HepG2 (cell line): ENCODE measurements at regions not wholly inside any gene's neighbourhood (a gene's known extent, or its start where the extent isn't known, plus 50 kb on each side); places are given as distances from the start of the nearest gene placed in this dataset.

ENCODE experiments used
- ATAC-seq: fragments of 200-7000 bp; cut with Tn5 transposase; 3 replicates; pipeline ENCODE4 v1.9.1; 2020; ENCODE audit warnings: mild to moderate bottlenecking, moderate library complexity
- BruUV-seq: library from RNA; stranded (reverse); fragments of 400-500 nt; replicated peaks from 2 replicates; lab custom pipeline; 2021; lab: Mats Ljungman, UMichigan
- CTCF ChIA-PET: fragments of 300-600 bp; formaldehyde crosslinking; extraction: SDS; loops from one replicate; lab custom pipeline; 2021; ENCODE audit warnings: low total read pairs, inconsistent platforms, low intra/inter-chr PET ratio; lab: Yijun Ruan, JAX
- POLR2A ChIA-PET: fragments of 350-600 bp; sonication (Branson Sonifier 250); formaldehyde crosslinking; loops from one replicate; lab custom pipeline; 2020; ENCODE audit warnings: antibody characterized with exemption, inconsistent platforms; lab: Yijun Ruan, JAX
- DNase-seq: peaks from one replicate; pipeline ENCODE4 v3.0.0-alpha.2; 2015; ENCODE audit warnings: low spot score
- FAIRE-seq: peaks from 3 replicates; lab custom pipeline; 2011; peaks lifted over from hg19 to GRCh38; lab: Jason Lieb, UNC
- H2AFZ ChIP-seq: one replicate; pipeline ENCODE4 v1.6.1; 2011; ENCODE audit warnings: low read length, inconsistent platforms
- H3K27ac ChIP-seq: fragments of 300-600 bp; 3 replicates; pipeline ENCODE4 v1.8.0; 2011; ENCODE audit warnings: mixed run types, mild to moderate bottlenecking, mixed read lengths, low read length, inconsistent platforms; ENCODE audit not compliant: insufficient read depth; ENCODE audit errors: extremely low read length
- H3K27me3 ChIP-seq, 2 experiments: fragments of 200-600 bp in 1 of 2; 2 replicates in 1 of 2; 3 replicates in 1 of 2; pipeline versions ENCODE4 v1.6.0 to v1.8.0; 2011; ENCODE audit warnings: low read length in 2 of 2, mild to moderate bottlenecking in 2 of 2, moderate library complexity in 2 of 2, inconsistent platforms in 1 of 2; ENCODE audit not compliant: insufficient read depth in 2 of 2, control insufficient read depth in 1 of 2
- H3K36me3 ChIP-seq, 2 experiments: fragments of 200-600 bp in 1 of 2; replicated peaks in 1 of 2; 2 replicates in 1 of 2; 3 replicates in 1 of 2; pipeline versions ENCODE4 v1.5.1 to v1.8.0; 2011; ENCODE audit warnings: low read length in 2 of 2, inconsistent platforms in 1 of 2; ENCODE audit not compliant: insufficient read depth in 2 of 2, control insufficient read depth in 1 of 2
- H3K4me1 ChIP-seq: 2 replicates; pipeline ENCODE4 v1.5.1; 2012; ENCODE audit warnings: low read length, inconsistent platforms; ENCODE audit not compliant: insufficient read depth
- H3K4me2 ChIP-seq: 2 replicates; pipeline ENCODE4 v1.6.0; 2011; ENCODE audit warnings: low read depth, low read length, inconsistent platforms
- H3K4me3 ChIP-seq, 3 experiments: fragments of 200-600 bp in 1 of 3; sonication (generic), shearing (Covaris generic) in 1 of 3; replicated peaks in 1 of 3; 2 replicates each; pipeline ENCODE4 v1.5.1; 2011 to 2016; ENCODE audit warnings: low read length in 3 of 3, inconsistent platforms in 2 of 3, low read depth in 2 of 3, mild to moderate bottlenecking in 2 of 3, control low read depth in 1 of 3, mixed read lengths in 1 of 3; ENCODE audit not compliant: insufficient read depth in 1 of 3
- H3K79me2 ChIP-seq: one replicate; pipeline ENCODE4 v1.6.1; 2011; ENCODE audit warnings: low read length, inconsistent platforms; ENCODE audit not compliant: insufficient read depth
- H3K9ac ChIP-seq: 2 replicates; pipeline ENCODE4 v1.6.0; 2011; ENCODE audit warnings: mild to moderate bottlenecking, low read depth, low read length, inconsistent platforms; ENCODE audit not compliant: insufficient read depth
- H3K9me3 ChIP-seq: 2 replicates; pipeline ENCODE4 v1.5.1; 2012; ENCODE audit warnings: mild to moderate bottlenecking, low read length
- H4K20me1 ChIP-seq: 2 replicates; pipeline ENCODE4 v1.6.0; 2011; ENCODE audit warnings: inconsistent platforms, mild to moderate bottlenecking, low read length, moderate library complexity; ENCODE audit not compliant: insufficient read depth
- ATM ChIP-seq: fragments of 450-650 bp; IDR thresholded peaks from 2 replicates; pipeline ENCODE4 v1.7.1; 2017; ENCODE audit warnings: mild to moderate bottlenecking, borderline replicate concordance
- GATA4 ChIP-seq: sonication (generic); IDR thresholded peaks from 2 replicates; pipeline ENCODE4 v1.6.1; 2016; ENCODE audit warnings: antibody characterized with exemption, low read depth, borderline replicate concordance
- GATAD1 ChIP-seq: IDR thresholded peaks from 2 replicates; pipeline ENCODE4 v1.6.1; 2016; ENCODE audit warnings: missing genetic modification reagents, missing compliant biosample characterization
- NFRKB ChIP-seq: fragments of 450-650 bp; IDR thresholded peaks from 2 replicates; pipeline ENCODE4 v1.6.1; 2017
- PLRG1 ChIP-seq: fragments of 450-650 bp; conservative IDR thresholded peaks from 2 replicates; pipeline ENCODE4 v1.6.1; 2016
- TBX3 ChIP-seq: fragments of 450-650 bp; IDR thresholded peaks from 2 replicates; pipeline ENCODE4 v1.6.1; 2017; ENCODE audit warnings: antibody characterized with exemption, mild to moderate bottlenecking, inconsistent platforms, borderline replicate concordance
- TEAD3 ChIP-seq: optimal IDR thresholded peaks from 2 replicates; pipeline ENCODE3; 2016; ENCODE audit warnings: borderline replicate concordance
- THAP9 ChIP-seq: sonication (generic); formaldehyde crosslinking; IDR thresholded peaks from 2 replicates; pipeline ENCODE4; 2020; ENCODE audit warnings: missing genetic modification reagents, mild to moderate bottlenecking, borderline replicate concordance
- THYN1 ChIP-seq: sonication (generic); formaldehyde crosslinking; IDR thresholded peaks from 2 replicates; pipeline ENCODE4 v1.8.1; 2023; ENCODE audit warnings: low read depth, mild to moderate bottlenecking, moderate library complexity, missing genetic modification reagents, borderline replicate concordance
- TOE1 ChIP-seq: sonication (generic); formaldehyde crosslinking; IDR thresholded peaks from 2 replicates; pipeline ENCODE4 v1.4.0; 2020; ENCODE audit warnings: mild to moderate bottlenecking, missing genetic modification reagents
- ZEB1 ChIP-seq: IDR thresholded peaks from 2 replicates; pipeline ENCODE4 v1.6.1; 2012; ENCODE audit warnings: mild to moderate bottlenecking, low read depth, inconsistent platforms; ENCODE audit not compliant: insufficient replicate concordance
- ZMAT3 ChIP-seq: sonication (generic); formaldehyde crosslinking; conservative IDR thresholded peaks from 2 replicates; pipeline ENCODE4 v1.7.0; 2021; ENCODE audit warnings: missing genetic modification reagents
- ZMYM4 ChIP-seq: sonication (generic); formaldehyde crosslinking; IDR thresholded peaks from 2 replicates; pipeline ENCODE4 v1.8.1; 2023; ENCODE audit warnings: mild to moderate bottlenecking, missing genetic modification reagents
- ZNF20 ChIP-seq: sonication (generic); formaldehyde crosslinking; IDR thresholded peaks from 2 replicates; pipeline ENCODE4 v1.4.0; 2020; ENCODE audit warnings: mild to moderate bottlenecking, moderate library complexity, missing genetic modification reagents
- WGBS: methylation state at CpG from one replicate; pipeline ENCODE4 v1.1.6; 2017; ENCODE audit warnings: low lambda C conversion rate; 5-methylcytosine and 5-hydroxymethylcytosine counted together
- in situ Hi-C: cut with HindIII; loops from 2 replicates; pipeline ENCODE4 v1.10.0; 2017; ENCODE audit warnings: low pct_unique_long_range_greater_than_20kb; ENCODE audit not compliant: extremely low pct_ligation_motif_present
- intact Hi-C: fragments of 100-400 bp; cut with micrococcal nuclease; formaldehyde crosslinking; loops from one replicate; pipeline ENCODE4 v1.10.0; 2022; ENCODE audit not compliant: unreplicated experiment

- TF ChIP-seq THYN1 (CRISPR knock-in tag) (no peak), ATM (no peak), TOE1 (CRISPR knock-in tag) (no peak), GATAD1 (CRISPR knock-in tag) (no peak), ZEB1 (no peak), TBX3 (no peak)
- TF ChIP-seq, all 625 proteins: peak for 0
Observed at GRCh38 chr12:58269476-58269875, 328.1 kb downstream of the ATP23 start (continued).

DNA sequence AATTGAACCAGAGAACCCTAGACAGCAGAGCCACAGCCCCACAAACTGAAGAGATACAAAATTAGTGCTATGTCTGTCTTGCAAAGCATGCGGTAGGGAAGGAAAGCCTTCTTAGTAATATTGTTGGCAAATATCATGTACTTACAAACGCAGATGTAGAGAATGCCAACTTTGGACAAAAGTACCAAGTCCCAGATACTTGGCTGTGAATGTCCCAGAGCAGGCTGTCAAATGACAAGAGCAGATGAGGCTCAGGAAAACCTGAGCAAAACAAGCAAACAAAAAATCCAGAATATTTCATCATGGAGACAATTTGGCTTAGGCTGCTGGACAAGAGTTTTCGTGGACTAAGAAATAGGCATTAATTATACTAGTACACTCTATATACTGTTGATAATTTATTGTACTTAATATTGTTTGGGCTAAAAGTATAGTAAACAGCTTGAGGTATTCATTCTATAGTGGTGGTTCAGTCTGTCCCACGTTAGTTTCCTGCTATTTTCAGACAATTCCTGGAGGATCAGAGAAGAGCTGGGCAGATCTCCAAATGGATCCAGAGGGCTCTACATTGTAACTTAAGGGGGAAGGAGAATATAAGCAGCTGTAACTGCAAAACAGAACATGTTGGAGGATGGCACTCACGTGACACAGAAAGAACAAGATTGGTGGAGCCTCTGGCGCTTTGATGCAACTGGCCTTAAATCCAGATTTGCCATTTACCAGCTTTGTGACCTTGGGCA is 329.8 kb downstream of the ATP23 start:
- Histone ChIP-seq H3K27me3 (no peaks in the 10 kb centered on the region), H3K4me2 (no peak overlapping the region), H2AFZ (no peak overlapping the region), H3K9ac (no peak overlapping the region), H3K36me3 (no peaks in the 10 kb centered on the region), H3K4me1 (no peaks in the 10 kb centered on the region), H3K4me3 (no peak overlapping the region), H3K79me2 (no peaks in the 10 kb centered on the region), H3K9me3 (peaks cover 3% of the 10 kb centered on the region; the same call in 1 of the 2 replicates), H3K27ac (no peak overlapping the region), H4K20me1 (no peaks in the 10 kb centered on the region)
- in situ Hi-C loops, result no loop called here
- no TSS peak for BruUV-seq
- no peak for DNase-seq
- ChIA-PET POLR2A (no interaction called here), CTCF (no interaction called here)
- no peak for ATAC-seq
- intact Hi-C loops, result no loop called here
- FAIRE-seq, result no peak
- TF ChIP-seq ZMYM4 (no peak), TEAD3 (CRISPR knock-in tag) (no peak), GATA4 (no peak), ZEB1 (no peak), NFRKB (no peak), PLRG1 (no peak), ZNF20 (CRISPR knock-in tag) (no peak), THAP9 (CRISPR knock-in tag) (no peak), ZMAT3 (CRISPR knock-in tag) (no peak)
- 24% methylated on average over 6 of the region's 6 CpGs for WGBS
